Retinal pigment epithelial cell (primary cell): ENCODE measurements at regions not wholly inside any gene's neighbourhood (a gene's known extent, or its start where the extent isn't known, plus 50 kb on each side); places are given as distances from the start of the nearest gene placed in this dataset.

Experiments used
- DNase-seq: peaks from one replicate; pipeline ENCODE4 v3.0.0-alpha.2; 2010; ENCODE audit warnings: low read depth
- H3K4me3 ChIP-seq: 2 replicates; pipeline ENCODE4 v1.5.1; 2011; ENCODE audit warnings: mild to moderate bottlenecking, low read length, control low read depth, moderate library complexity
- CTCF ChIP-seq: conservative IDR thresholded peaks from 2 replicates; pipeline ENCODE4 v1.5.1; 2011; ENCODE audit warnings: low read depth, low read length, control low read depth, inconsistent platforms

DNA sequence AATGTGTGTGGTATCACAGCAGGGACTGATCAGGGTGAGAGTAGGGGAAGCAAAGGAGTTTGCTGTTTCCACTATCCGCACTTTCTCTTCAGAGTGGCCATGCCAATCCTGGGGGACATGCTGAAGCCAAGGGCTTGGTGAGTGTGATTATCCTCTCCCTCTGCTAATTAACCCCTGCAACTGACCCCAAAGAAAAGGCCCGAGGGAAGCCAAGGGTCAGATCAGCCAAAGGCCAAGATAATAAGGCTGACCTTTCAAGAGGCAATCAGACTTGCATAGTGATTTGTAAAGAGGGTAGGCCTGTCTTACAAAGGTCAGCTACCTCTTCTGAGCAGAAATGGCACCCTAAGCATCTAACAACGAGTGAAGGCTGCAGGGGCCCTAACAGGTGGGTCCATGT, 420.5 kb upstream of the CPEB2 start:
- TF ChIP-seq CTCF: no peak

GRCh38 chr4:14582677-14583076, 419.6 kb upstream of the CPEB2 start:
- TF ChIP-seq CTCF: no peak
- H3K4me3 ChIP-seq: no peak overlapping the region
- no peak for DNase-seq

More for the DNA sequence above, 420.5 kb upstream of the CPEB2 start:
- no peak overlapping the region for H3K4me3 ChIP-seq
- DNase-seq: no peak

DNA sequence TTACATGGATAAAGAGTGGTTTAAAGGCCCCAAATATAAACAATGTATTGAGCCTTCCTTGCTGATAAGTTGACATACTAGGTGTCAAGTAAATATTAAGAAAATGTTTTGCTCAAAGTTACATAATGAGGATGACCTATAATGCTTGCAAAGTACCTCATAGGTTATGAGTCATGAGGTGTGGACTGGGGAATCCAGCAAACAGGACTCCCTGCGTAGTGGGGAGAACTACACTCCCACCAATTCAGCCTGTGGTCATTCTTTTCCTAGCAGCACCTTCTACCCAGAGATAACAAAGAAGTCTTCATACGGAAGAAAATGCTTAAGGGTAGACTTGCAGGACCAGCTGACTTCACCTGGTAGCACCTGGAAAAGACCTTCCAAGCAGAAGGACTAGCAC, 418.9 kb upstream of the CPEB2 start:
- no peak for DNase-seq
- no peak overlapping the region for H3K4me3 ChIP-seq
- no peak for TF ChIP-seq CTCF

- DNase-seq: no peak
These were observed 418.5 kb upstream of the CPEB2 start for GRCh38 chr4:14583752-14584151.

GRCh38 chr4:14592950-14593349, 409.3 kb upstream of the CPEB2 start:
- TF ChIP-seq CTCF: no peak
- H3K4me3 ChIP-seq: no peak overlapping the region
- DNase-seq: no peak

More at GRCh38 chr4:14583752-14584151, 418.5 kb upstream of the CPEB2 start:
- no peak for TF ChIP-seq CTCF
- no peak overlapping the region for H3K4me3 ChIP-seq

GRCh38 chr4:14596028-14596427, 406.3 kb upstream of the CPEB2 start:
- no peak overlapping the region for H3K4me3 ChIP-seq

DNA sequence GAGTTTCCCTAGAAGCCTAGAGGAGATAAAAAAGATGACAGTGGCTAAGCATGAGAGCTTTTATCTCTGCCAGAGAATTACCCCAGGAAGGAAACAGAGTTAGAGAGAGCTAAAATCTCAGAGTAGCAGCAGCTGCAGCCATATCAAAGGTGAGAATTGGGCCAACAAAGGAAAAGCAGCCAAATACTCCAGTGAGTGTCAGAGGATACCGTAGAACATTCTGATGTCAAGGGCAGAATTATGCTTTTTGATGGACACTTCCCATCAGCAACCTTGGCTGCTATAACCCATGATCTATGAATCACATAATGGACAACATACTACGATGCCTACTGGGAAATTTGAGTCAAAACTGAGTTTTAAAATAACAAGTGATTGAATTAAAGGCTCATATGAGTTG, 405.8 kb upstream of the CPEB2 start:
- no peak for TF ChIP-seq CTCF
- no peak overlapping the region for H3K4me3 ChIP-seq
- no peak for DNase-seq

More at GRCh38 chr4:14596028-14596427, 406.3 kb upstream of the CPEB2 start:
- DNase-seq: no peak
- TF ChIP-seq CTCF: no peak
